GM20000 (cell line): ENCODE measurements at regions not wholly inside any gene's neighbourhood (a gene's known extent, or its start where the extent isn't known, plus 50 kb on each side); places are given as distances from the start of the nearest gene placed in this dataset.

Source experiments
- DNase-seq: peaks from one replicate; pipeline ENCODE4 v3.0.0; 2012; ENCODE audit warnings: low spot score
- CTCF ChIP-seq: IDR thresholded peaks from 2 replicates; pipeline ENCODE4 v1.5.1; 2012; ENCODE audit warnings: mild to moderate bottlenecking, control low read depth; ENCODE audit errors: extremely low read depth, missing control alignments

GRCh38 chr10:7008645-7009044 is 402.2 kb downstream of the SFMBT2 start:
- TF ChIP-seq CTCF = no peak

GRCh38 chr10:7007600-7008190 is 403.1 kb downstream of the SFMBT2 start:
- DNase-seq = no peak
- no peak for TF ChIP-seq CTCF

More at GRCh38 chr10:7008645-7009044, 402.2 kb downstream of the SFMBT2 start:
- no peak for DNase-seq

- no peak for TF ChIP-seq CTCF
- no peak for DNase-seq
Observed at GRCh38 chr10:7006566-7006965, 404.3 kb downstream of the SFMBT2 start.

GRCh38 chr10:7003831-7004395 is 406.9 kb downstream of the SFMBT2 start:
- DNase-seq = no peak
- no peak for TF ChIP-seq CTCF

- TF ChIP-seq CTCF = no peak
- DNase-seq = no peak
Observed at GRCh38 chr10:7000061-7000460, 410.8 kb downstream of the SFMBT2 start.

- TF ChIP-seq CTCF = no peak
- no peak for DNase-seq
Observed at GRCh38 chr10:6999232-6999925, 411.5 kb downstream of the SFMBT2 start.

GRCh38 chr10:6997509-6997908 is 413.3 kb downstream of the SFMBT2 start:
- DNase-seq = no peak
- TF ChIP-seq CTCF = no peak
